VCaP (cell line): ENCODE measurements at regions not wholly inside any gene's neighbourhood (a gene's known extent, or its start where the extent isn't known, plus 50 kb on each side); places are given as distances from the start of the nearest gene placed in this dataset.

Experiments used
- H3K27ac ChIP-seq: fragments of 450-650 bp; 2 replicates; pipeline ENCODE4 v1.5.1; 2017
- CTCF ChIP-seq: fragments of 450-650 bp; conservative IDR thresholded peaks from 2 replicates; pipeline ENCODE4 v1.5.1; 2017; ENCODE audit warnings: mild to moderate bottlenecking, moderate library complexity

- TF ChIP-seq CTCF: no peak
- no peak overlapping the region for H3K27ac ChIP-seq
Observed at GRCh38 chr16:51868631-51869030, 678.3 kb downstream of the TOX3 start.

GRCh38 chr16:51867386-51868065, 679.4 kb downstream of the TOX3 start:
- no peak for TF ChIP-seq CTCF
- H3K27ac ChIP-seq: no peak overlapping the region

GRCh38 chr16:51864575-51864974, 682.4 kb downstream of the TOX3 start:
- no peak overlapping the region for H3K27ac ChIP-seq
- no peak for TF ChIP-seq CTCF

- H3K27ac ChIP-seq: no peak overlapping the region
- TF ChIP-seq CTCF: no peak
Observed at GRCh38 chr16:51854401-51854951, 692.5 kb downstream of the TOX3 start.

- no peak overlapping the region for H3K27ac ChIP-seq
- TF ChIP-seq CTCF: no peak
Observed at GRCh38 chr16:51853586-51853985, 693.4 kb downstream of the TOX3 start.

- TF ChIP-seq CTCF: no peak
- no peak overlapping the region for H3K27ac ChIP-seq
Observed at GRCh38 chr16:51852892-51853291, 694.1 kb downstream of the TOX3 start.

GRCh38 chr16:51851111-51851510, 695.8 kb downstream of the TOX3 start:
- H3K27ac ChIP-seq: no peak overlapping the region
- no peak for TF ChIP-seq CTCF
